GM18861 (cell line): ENCODE measurements at regions not wholly inside any gene's neighbourhood (a gene's known extent, or its start where the extent isn't known, plus 50 kb on each side); places are given as distances from the start of the nearest gene placed in this dataset.
"Not testable (repeated sequence)": the region's sequence is repeated elsewhere in the genome, so short reads cannot be mapped to it uniquely, and the experiment has no call there.

Source experiments
- ATAC-seq: cut with Tn5 transposase; IDR thresholded peaks from one replicate; pipeline ENCODE4 v1.9.1; 2021; ENCODE audit not compliant: unreplicated experiment

GRCh38 chr18:73153271-73153670 lies 285.5 kb upstream of the NETO1 start:
- ATAC-seq, result no peak

GRCh38 chr18:73151086-73151485 lies 283.3 kb upstream of the NETO1 start:
- ATAC-seq, result no peak

- no peak for ATAC-seq
These were observed 282.4 kb upstream of the NETO1 start for GRCh38 chr18:73150199-73150598.

GRCh38 chr18:73147590-73147989 lies 279.8 kb upstream of the NETO1 start:
- no peak for ATAC-seq

- no peak for ATAC-seq
These were observed 276.2 kb upstream of the NETO1 start for GRCh38 chr18:73144030-73144429.

- ATAC-seq, result no peak
These were observed 268.3 kb upstream of the NETO1 start for GRCh38 chr18:73136134-73136533.

- ATAC-seq, result no peak
These were observed 256.4 kb upstream of the NETO1 start for GRCh38 chr18:73124175-73124574.

- no peak for ATAC-seq
These were observed 253.4 kb upstream of the NETO1 start for GRCh38 chr18:73121207-73121606.

GRCh38 chr18:73120626-73121025 lies 252.8 kb upstream of the NETO1 start:
- ATAC-seq, result no peak

GRCh38 chr18:73119574-73119973 lies 251.8 kb upstream of the NETO1 start:
- no peak for ATAC-seq

- no peak for ATAC-seq
These were observed 250.5 kb upstream of the NETO1 start for GRCh38 chr18:73118121-73118816.

- no peak for ATAC-seq
These were observed 242.5 kb upstream of the NETO1 start for GRCh38 chr18:73110307-73110706.

- ATAC-seq, result no peak
These were observed 234.2 kb upstream of the NETO1 start for GRCh38 chr18:73101977-73102376.

- ATAC-seq, result not testable (repeated sequence)
These were observed 233.7 kb upstream of the NETO1 start for GRCh38 chr18:73101491-73101890.

GRCh38 chr18:73099759-73100158 lies 232.0 kb upstream of the NETO1 start:
- ATAC-seq, result no peak

- ATAC-seq, result no peak
These were observed 226.0 kb upstream of the NETO1 start for GRCh38 chr18:73093687-73094250.

GRCh38 chr18:73088445-73088844 lies 220.7 kb upstream of the NETO1 start:
- ATAC-seq, result no peak

GRCh38 chr18:73087282-73087977 lies 219.6 kb upstream of the NETO1 start:
- no peak for ATAC-seq

- ATAC-seq, result no peak
These were observed 212.1 kb upstream of the NETO1 start for GRCh38 chr18:73079920-73080319.

GRCh38 chr18:73060666-73061288 lies 193.0 kb upstream of the NETO1 start:
- ATAC-seq, result no peak

GRCh38 chr18:73059280-73059679 lies 191.5 kb upstream of the NETO1 start:
- ATAC-seq, result no peak

GRCh38 chr18:73047688-73048087 lies 179.9 kb upstream of the NETO1 start:
- ATAC-seq, result no peak
